ENCODE measurements at regions not wholly inside any gene's neighbourhood (a gene's known extent, or its start where the extent isn't known, plus 50 kb on each side); places are given as distances from the start of the nearest gene placed in this dataset.

DNA sequence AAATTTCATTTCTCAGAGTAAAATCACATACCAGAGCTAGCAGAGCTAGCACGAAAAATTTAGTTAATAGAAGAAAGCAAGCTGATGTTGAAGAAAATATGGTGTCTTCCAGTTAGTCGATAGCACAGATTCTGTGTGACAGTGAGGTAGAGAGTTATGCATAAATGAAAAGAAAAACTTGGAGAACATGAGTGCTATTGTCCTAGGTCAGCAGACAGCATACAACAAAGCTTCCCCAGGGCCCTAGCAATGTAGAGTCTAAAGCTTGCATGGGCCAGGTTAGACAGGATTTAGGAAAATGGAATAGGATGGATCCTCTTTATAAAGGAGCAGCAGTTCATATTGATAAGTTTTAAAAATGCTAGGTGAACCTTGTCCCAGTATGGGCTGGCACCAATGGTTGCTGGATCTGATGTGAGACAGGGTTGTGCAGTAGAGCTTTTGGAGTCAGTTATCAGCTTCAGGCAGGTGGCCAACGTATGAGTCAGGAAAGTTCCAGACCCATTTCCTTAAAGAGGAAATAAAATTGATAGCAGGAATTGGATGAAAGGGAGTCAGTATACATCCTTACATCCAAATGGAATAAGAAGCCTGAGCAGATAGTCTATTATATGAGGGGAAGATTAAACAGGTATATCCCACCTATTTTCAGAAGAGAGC, 277.2 kb downstream of the FRK start:
- Mint-ChIP-seq H3K27me3 (ENCODE audit: insufficient read depth, unreplicated experiment) (peaks cover 69% of the 10 kb centered on the region), H3K9me3 (ENCODE audit: unreplicated experiment) (no peaks in the 10 kb centered on the region), H3K4me3 (ENCODE audit: unreplicated experiment) (no peak overlapping the region), H3K27ac (ENCODE audit: low read depth, unreplicated experiment) (no peak overlapping the region), H3K36me3 (ENCODE audit: insufficient read depth, unreplicated experiment) (no peaks in the 10 kb centered on the region), H3K4me1 (ENCODE audit: insufficient read depth, unreplicated experiment) (no peaks in the 10 kb centered on the region)
- intact Hi-C loops (cut with micrococcal nuclease): no loop called here
- ChIA-PET CTCF (no interaction called here), POLR2A (no interaction called here)
- peak; percentile 28 for DNase-seq (ENCODE audit: unreplicated experiment)
- BruUV-seq (replicated peaks): no TSS peak
- no peak for TF ChIP-seq CTCF (IDR thresholded peaks at IDR 0.05; ENCODE audit: unreplicated experiment)

DNA sequence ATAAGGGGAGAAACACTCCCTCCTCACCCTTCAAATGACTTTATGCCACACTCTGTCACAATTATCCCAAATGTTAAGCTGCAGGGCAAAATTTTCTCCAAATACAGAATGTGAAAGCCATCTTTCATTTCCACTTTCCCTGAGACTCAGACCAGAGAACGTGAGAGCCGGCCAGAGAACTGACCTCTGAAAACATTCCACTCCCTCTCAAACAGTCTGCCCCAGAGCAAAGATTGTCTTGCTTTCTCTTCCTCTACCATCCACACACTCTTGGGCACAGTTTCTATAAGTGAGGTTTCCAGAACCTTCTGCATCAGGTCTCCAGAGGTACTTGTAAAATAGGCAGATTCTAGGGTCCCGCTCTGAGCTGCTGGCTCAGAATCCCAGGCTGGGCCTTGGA, 278.1 kb downstream of the FRK start:
- no TSS peak for BruUV-seq (replicated peaks)
- intact Hi-C loops (cut with micrococcal nuclease): no loop called here
- no peaks in the 10 kb centered on the region for H3K4me1 Mint-ChIP-seq (ENCODE audit: insufficient read depth, unreplicated experiment)
- peaks cover 60% of the 10 kb centered on the region for H3K27me3 Mint-ChIP-seq (ENCODE audit: insufficient read depth, unreplicated experiment)
- H3K4me3 Mint-ChIP-seq (ENCODE audit: unreplicated experiment): no peak overlapping the region
- CTCF ChIA-PET: no interaction called here
- H3K27ac Mint-ChIP-seq (ENCODE audit: low read depth, unreplicated experiment): no peak overlapping the region
- no peaks in the 10 kb centered on the region for H3K9me3 Mint-ChIP-seq (ENCODE audit: unreplicated experiment)
- DNase-seq (ENCODE audit: unreplicated experiment): no peak
- POLR2A ChIA-PET: no interaction called here
- no peaks in the 10 kb centered on the region for H3K36me3 Mint-ChIP-seq (ENCODE audit: insufficient read depth, unreplicated experiment)
- no peak for TF ChIP-seq CTCF (IDR thresholded peaks at IDR 0.05; ENCODE audit: unreplicated experiment)

GRCh38 chr6:115773741-115774140, 286.9 kb downstream of the FRK start:
- no peak overlapping the region for H3K27ac Mint-ChIP-seq (ENCODE audit: low read depth, unreplicated experiment)
- POLR2A ChIA-PET: no interaction called here

DNA sequence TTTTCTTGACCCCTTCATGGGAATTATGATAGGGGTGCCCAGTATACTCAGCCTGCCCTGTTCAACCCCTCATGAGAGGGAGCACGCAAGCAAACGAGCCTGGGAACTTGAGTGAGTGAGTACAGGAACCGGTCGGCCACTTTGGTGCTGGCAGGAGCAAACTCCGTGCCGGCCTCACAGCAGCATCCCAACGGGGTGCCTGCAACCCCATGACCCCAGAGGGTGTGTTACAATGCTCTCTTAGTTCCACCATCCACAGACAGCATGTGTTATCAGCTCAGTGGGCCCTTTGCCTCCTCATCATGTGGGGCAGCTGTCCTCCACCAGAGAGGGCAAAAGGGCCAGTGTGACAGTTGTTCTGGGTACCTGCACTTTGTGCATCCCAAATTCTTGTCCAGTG, 289.8 kb downstream of the FRK start:
- H3K27ac Mint-ChIP-seq (ENCODE audit: low read depth, unreplicated experiment): no peak overlapping the region
- no peaks in the 10 kb centered on the region for H3K36me3 Mint-ChIP-seq (ENCODE audit: insufficient read depth, unreplicated experiment)
- ChIA-PET CTCF (no interaction called here), POLR2A (no interaction called here)
- BruUV-seq (replicated peaks): no TSS peak
- H3K9me3 Mint-ChIP-seq (ENCODE audit: unreplicated experiment): no peaks in the 10 kb centered on the region
- TF ChIP-seq CTCF (IDR thresholded peaks at IDR 0.05; ENCODE audit: unreplicated experiment): no peak
- H3K27me3 Mint-ChIP-seq (ENCODE audit: insufficient read depth, unreplicated experiment): peaks cover 45% of the 10 kb centered on the region
- no peaks in the 10 kb centered on the region for H3K4me1 Mint-ChIP-seq (ENCODE audit: insufficient read depth, unreplicated experiment)
- DNase-seq (ENCODE audit: unreplicated experiment): no peak
- no peak overlapping the region for H3K4me3 Mint-ChIP-seq (ENCODE audit: unreplicated experiment)
- intact Hi-C loops (cut with micrococcal nuclease): no loop called here

More at GRCh38 chr6:115773741-115774140, 286.9 kb downstream of the FRK start:
- H3K36me3 Mint-ChIP-seq (ENCODE audit: insufficient read depth, unreplicated experiment): no peaks in the 10 kb centered on the region
- intact Hi-C loops (cut with micrococcal nuclease): no loop called here
- H3K4me3 Mint-ChIP-seq (ENCODE audit: unreplicated experiment): no peak overlapping the region
- CTCF ChIA-PET: no interaction called here
- H3K9me3 Mint-ChIP-seq (ENCODE audit: unreplicated experiment): no peaks in the 10 kb centered on the region
- no TSS peak for BruUV-seq (replicated peaks)
- TF ChIP-seq CTCF (IDR thresholded peaks at IDR 0.05; ENCODE audit: unreplicated experiment): no peak
- no peak for DNase-seq (ENCODE audit: unreplicated experiment)
- H3K4me1 Mint-ChIP-seq (ENCODE audit: insufficient read depth, unreplicated experiment): no peaks in the 10 kb centered on the region
- peaks cover 49% of the 10 kb centered on the region for H3K27me3 Mint-ChIP-seq (ENCODE audit: insufficient read depth, unreplicated experiment)

Data from MCF 10A (cell line).